NT2/D1 (cell line): ENCODE measurements at regions not wholly inside any gene's neighbourhood (a gene's known extent, or its start where the extent isn't known, plus 50 kb on each side); places are given as distances from the start of the nearest gene placed in this dataset.

Experiments used
- SUZ12 ChIP-seq: IDR thresholded peaks from 2 replicates; pipeline ENCODE4 v1.6.1; 2011; ENCODE audit not compliant: insufficient read length, insufficient read depth; ENCODE audit errors: extremely low read depth
- ZNF274 ChIP-seq: IDR thresholded peaks from 2 replicates; pipeline ENCODE4 v1.6.1; 2011; ENCODE audit warnings: mild to moderate bottlenecking, low read depth, low read length

DNA sequence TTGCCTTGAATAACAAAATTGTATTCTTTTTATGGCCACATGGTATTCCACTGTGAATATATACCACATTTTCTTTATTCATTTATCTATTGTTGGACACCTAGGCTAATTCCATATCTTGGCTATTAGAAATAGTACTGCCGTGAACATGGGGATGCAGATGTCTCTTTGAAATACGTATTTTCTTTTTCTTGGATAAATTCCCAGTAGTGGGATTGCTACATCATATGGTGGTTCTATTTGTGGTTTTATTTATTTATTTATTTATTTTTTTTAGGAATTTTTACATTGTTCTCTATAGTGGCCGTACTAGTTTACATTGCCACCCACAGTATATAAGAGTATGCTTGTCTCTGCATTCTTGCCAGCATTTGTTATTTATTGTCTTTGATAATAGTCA lies 679.8 kb upstream of the NRXN1 start:
- no peak for TF ChIP-seq ZNF274
- no peak for TF ChIP-seq SUZ12
